Panc1 (cell line): ENCODE measurements at regions not wholly inside any gene's neighbourhood (a gene's known extent, or its start where the extent isn't known, plus 50 kb on each side); places are given as distances from the start of the nearest gene placed in this dataset.

Source experiments
- CTCF ChIP-seq: fragments of 450-650 bp; IDR thresholded peaks from 2 replicates; pipeline ENCODE4 v1.5.1; 2017; ENCODE audit warnings: mild to moderate bottlenecking
- POLR2AphosphoS5 ChIP-seq: IDR thresholded peaks from 2 replicates; pipeline ENCODE4 v1.6.1; 2012; ENCODE audit warnings: mild to moderate bottlenecking, low read depth, low read length, moderate library complexity
- REST ChIP-seq, 2 experiments: IDR thresholded peaks; 2 replicates each; pipeline ENCODE4 v1.6.1; 2011 to 2012; ENCODE audit warnings: low read depth in 2 of 2, control low read depth in 1 of 2, low read length in 1 of 2, mild to moderate bottlenecking in 1 of 2, moderate library complexity in 1 of 2; ENCODE audit not compliant: insufficient read depth in 1 of 2

- TF ChIP-seq CTCF (no peak), REST (IDR thresholded peaks at IDR 0.05; ENCODE audit: insufficient read depth in 1 of 2, low read depth in 2 of 2, low read length in 1 of 2) (no peak), POLR2AphosphoS5 (no peak)
Observed at GRCh38 chr6:156451088-156451487, 326.1 kb upstream of the ARID1B start.
